ENCODE measurements at regions not wholly inside any gene's neighbourhood (a gene's known extent, or its start where the extent isn't known, plus 50 kb on each side); places are given as distances from the start of the nearest gene placed in this dataset.
"Not testable (repeated sequence)": the region's sequence is repeated elsewhere in the genome, so short reads cannot be mapped to it uniquely, and the experiment has no call there.

- DNase-seq, result no peak
Observed at GRCh38 chr2:67877301-67877700, 185.5 kb downstream of the C1D start.

GRCh38 chr2:67878743-67879142, 184.1 kb downstream of the C1D start:
- DNase-seq, result peak; percentile 29

- no peak for DNase-seq
Observed at GRCh38 chr2:67879586-67880290, 183.1 kb downstream of the C1D start.

GRCh38 chr2:67880291-67880761, 182.5 kb downstream of the C1D start:
- DNase-seq, result peak; percentile 27

GRCh38 chr2:67881816-67882215, 181.0 kb downstream of the C1D start:
- peak; percentile 66 for DNase-seq

GRCh38 chr2:67883316-67884087, 179.3 kb downstream of the C1D start:
- DNase-seq, result no peak

- peak; percentile 64 for DNase-seq
Observed at GRCh38 chr2:67888351-67889005, 174.3 kb downstream of the C1D start.

- DNase-seq, result no peak
Observed at GRCh38 chr2:67889056-67889455, 173.7 kb downstream of the C1D start.

GRCh38 chr2:67891642-67892041, 171.2 kb downstream of the C1D start:
- no peak for DNase-seq

GRCh38 chr2:67892339-67892846, 170.4 kb downstream of the C1D start:
- no peak for DNase-seq

- DNase-seq, result no peak
Observed at GRCh38 chr2:67895227-67895941, 167.4 kb downstream of the C1D start.

GRCh38 chr2:67896076-67896475, 166.7 kb downstream of the C1D start:
- no peak for DNase-seq

GRCh38 chr2:67896476-67896875, 166.3 kb downstream of the C1D start:
- no peak for DNase-seq

- no peak for DNase-seq
Observed at GRCh38 chr2:67898595-67898994, 164.2 kb downstream of the C1D start.

- DNase-seq, result no peak
Observed at GRCh38 chr2:67899187-67899586, 163.6 kb downstream of the C1D start.

GRCh38 chr2:67900826-67901225, 162.0 kb downstream of the C1D start:
- DNase-seq, result no peak

GRCh38 chr2:67904566-67904965, 158.2 kb downstream of the C1D start:
- DNase-seq, result no peak

- peak; percentile 38 for DNase-seq
Observed at GRCh38 chr2:67904966-67905365, 157.8 kb downstream of the C1D start.

GRCh38 chr2:67906547-67906946, 156.3 kb downstream of the C1D start:
- DNase-seq, result not testable (repeated sequence)

GRCh38 chr2:67917332-67918054, 145.3 kb downstream of the C1D start:
- no peak for DNase-seq

- no peak for DNase-seq
Observed at GRCh38 chr2:67918471-67918870, 144.3 kb downstream of the C1D start.

GRCh38 chr2:67919490-67919889, 143.3 kb downstream of the C1D start:
- DNase-seq, result no peak

Data from right hindlimb (tissue), 1 donor.